SW480 (cell line): ENCODE measurements at regions not wholly inside any gene's neighbourhood (a gene's known extent, or its start where the extent isn't known, plus 50 kb on each side); places are given as distances from the start of the nearest gene placed in this dataset.
"Not testable (repeated sequence)": the region's sequence is repeated elsewhere in the genome, so short reads cannot be mapped to it uniquely, and the experiment has no call there.

Experiments
- DNase-seq: peaks from one replicate; pipeline ENCODE4 v3.0.0-alpha.2; 2016; ENCODE audit warnings: low spot score

DNA sequence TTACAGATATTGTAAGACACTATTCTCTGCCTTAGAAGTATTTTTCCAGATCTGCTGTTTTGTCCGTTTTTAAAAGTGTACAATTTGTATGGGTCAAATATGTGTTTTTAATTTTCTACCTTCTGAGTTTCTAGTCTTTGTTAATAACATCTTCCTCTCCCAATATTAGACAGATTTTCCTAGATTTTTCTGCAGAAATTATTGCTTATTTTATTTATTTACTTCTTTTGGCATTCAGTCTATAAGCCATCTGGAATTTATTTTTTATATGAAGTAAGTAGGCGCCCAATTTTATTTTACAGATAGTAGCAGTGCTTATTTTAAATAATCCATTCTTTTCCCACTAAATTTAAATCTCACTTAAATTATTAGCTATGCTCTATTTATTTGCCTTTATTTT, 103.1 kb upstream of the PLEKHG1 start:
- DNase-seq = no peak

DNA sequence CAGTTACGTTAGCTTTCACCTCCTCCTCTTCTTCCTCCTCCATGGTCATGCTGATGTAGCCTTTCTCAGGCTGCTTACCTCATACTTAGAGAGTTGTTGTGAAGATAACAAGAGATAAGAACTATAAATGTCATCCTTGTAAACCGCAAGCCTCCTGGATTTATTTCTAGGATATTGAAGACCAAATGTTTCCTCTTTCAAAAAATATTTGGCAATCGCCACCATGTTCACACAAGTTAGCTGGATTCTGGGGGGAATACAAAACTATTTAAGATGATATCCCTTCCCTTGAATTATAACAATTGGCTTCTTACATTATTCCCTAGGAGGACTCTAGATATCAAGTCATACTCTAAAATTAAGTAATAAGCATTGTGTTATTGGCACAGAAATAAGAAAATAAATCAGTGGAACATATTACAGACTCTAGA, 99.8 kb upstream of the PLEKHG1 start:
- no peak for DNase-seq

DNA sequence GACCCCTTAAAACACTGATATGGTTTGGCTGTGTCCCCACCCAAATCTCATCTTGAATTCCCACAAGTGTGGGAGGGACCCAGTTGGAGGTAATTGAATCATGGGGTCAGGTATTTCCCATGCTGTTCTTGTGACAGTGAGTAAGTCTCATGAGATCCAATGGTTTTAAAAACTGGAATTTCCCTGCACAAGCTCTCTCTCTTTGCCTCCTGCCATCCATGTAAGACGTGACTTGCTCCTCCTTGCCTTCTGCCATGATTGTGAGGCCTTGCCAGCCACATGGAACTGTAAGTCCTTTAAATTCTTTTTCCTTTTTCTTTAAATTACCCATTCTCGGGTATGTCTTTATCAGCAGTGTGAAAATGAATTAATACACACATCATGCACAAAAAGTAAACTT, 99.1 kb upstream of the PLEKHG1 start:
- not testable (repeated sequence) for DNase-seq

DNA sequence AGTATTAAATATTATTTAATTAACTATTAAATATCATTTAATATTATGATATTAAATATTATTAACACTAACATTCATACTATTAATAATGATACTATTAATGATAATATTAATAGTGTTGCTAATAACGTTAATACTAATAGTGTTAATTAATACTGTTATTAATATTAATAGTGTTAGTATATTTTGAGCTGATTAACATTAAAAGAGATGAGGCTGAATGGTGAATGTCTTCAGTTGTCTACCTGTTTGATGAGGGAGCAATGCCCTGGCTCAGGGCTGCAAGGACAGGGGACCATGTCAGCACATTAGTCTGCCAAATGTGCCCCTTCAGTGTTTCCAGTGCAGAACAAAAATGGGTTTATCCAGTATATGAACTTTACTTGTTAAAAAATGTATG, 96.6 kb upstream of the PLEKHG1 start:
- DNase-seq = no peak

DNA sequence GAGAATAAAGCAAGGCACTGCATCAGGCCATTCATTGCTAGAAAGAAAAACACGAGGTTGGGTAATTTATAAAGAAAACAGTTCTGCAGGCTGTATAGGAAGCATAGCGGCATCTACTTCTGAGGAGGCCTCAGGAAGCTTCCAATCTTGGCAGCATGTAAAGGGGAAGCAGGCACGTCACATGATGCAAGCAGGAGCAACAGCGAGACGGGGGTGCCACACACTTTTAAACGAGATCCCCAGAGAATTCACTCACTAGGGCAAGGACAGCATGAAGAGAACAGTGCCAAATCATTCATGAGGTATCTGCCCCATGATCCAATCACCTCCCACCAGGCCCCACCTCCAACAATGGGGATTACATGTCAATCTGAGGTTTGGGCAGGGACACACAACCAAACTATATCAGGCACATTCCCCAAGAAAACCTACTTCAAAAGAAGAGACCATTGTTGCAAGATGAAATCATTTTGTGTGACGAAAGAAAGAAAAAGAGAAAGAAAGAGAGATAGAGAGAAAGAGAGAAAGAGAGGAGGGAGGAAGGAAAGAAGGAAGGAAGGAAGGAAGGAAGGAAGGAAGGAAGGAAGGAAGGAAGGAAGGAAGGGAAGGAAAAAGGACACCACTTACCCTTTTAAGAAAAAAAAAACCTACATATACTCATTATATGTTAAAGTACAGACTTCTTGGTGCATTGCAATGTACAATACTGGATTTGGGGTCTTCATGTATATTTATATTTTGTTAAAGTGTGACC, 95.9 kb upstream of the PLEKHG1 start:
- no peak for DNase-seq

DNA sequence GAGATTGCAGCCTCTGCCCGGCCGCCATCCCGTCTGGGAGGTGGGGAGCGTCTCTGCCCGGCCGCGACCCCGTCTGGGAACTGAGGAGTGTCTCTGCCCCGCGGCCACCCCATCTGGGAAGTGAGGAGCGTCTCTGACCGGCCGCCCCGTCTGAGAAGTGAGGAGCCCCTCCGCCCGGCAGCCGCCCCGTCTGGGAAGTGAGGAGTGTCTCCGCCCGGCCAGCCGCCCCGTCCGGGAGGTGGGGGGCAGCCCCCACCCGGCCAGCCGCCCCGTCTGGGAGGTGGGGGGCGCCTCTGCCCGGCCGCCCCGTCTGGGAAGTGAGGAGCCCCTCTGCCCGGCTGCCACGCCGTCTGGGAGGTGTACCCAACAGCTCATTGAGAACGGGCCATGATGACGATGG, 92.3 kb upstream of the PLEKHG1 start:
- not testable (repeated sequence) for DNase-seq

DNA sequence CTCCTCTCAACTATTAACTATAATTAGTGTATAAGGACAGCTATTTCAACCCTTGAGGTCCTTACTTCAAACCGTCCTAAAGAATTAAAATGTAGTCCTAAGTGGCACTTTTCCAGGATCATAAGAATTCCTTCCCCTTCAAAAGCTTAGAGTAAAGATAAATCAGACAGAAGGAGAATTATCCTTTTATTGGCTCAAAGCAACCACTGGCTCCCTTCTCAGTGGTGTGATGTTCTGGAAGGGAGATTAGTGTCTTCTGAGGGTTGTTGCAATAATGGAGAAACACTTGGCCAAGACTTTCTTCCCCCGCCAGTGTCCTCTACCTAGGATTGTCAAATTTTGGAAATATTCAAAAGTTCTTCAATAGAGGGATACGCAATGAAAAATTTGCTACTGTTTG, 89.1 kb upstream of the PLEKHG1 start:
- no peak for DNase-seq

DNA sequence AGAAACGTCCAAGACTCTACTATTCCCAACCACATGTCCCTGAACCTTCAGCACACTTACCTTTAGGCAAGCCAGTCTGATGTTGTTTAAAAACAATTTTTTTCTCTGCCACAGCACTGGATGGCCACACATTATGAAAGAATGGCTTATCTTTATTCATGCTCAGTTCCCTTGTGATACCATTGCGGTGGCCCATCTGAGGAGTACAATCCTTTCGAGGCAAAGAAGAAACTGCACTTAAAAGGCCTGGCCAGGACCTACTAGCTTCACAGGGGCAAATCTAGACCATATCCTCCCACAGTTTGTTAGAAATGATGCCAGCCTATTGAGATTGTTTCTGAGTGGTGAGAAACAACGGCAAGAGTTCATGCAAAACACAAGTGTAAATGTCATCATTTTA, 88.4 kb upstream of the PLEKHG1 start:
- no peak for DNase-seq

DNA sequence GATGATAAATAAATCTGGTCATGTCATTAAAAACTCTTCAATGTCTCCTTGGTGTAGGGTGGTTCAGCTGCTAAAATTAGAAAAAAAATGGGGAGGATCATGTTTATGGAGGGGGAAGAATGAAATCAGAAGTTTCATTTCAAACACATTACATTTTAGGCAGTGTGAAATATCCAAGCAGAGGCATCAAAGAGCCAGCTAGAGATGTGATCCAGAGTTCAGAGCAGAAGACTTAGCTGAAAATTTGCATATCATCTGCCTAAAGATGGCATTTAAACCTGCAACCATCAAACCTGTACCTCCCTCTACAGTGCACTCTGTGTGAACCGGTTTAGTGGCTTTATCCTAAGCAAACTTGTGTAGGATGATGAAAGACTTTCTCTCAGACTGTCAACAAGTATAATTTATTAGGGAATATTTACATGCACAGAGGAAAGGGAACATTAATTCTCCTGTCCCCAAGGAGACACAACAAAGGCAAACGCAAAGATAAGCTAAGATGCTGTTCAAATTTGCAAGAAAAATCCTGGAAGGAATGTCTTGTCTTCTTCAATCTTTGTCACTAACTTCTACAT, 84.8 kb upstream of the PLEKHG1 start:
- DNase-seq = peak; percentile 33

DNA sequence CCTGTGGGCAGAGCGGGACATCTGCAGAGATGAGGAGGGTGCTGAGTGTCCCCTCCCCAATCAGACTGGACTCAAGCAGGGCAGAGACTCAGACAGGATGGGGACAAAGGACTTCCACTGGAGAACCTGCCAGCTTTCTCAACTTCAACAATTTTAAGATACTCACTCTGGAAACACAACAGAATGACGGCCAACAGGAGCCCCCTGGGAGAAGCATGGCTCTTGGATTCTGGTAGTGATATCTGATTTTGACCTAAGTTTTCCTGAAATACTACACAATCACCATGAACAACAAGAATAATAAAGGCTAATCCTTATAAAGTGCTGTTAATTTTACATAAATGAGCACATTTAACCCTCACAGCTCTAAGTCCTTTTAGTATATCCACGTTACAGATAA, 83.5 kb upstream of the PLEKHG1 start:
- no peak for DNase-seq

DNA sequence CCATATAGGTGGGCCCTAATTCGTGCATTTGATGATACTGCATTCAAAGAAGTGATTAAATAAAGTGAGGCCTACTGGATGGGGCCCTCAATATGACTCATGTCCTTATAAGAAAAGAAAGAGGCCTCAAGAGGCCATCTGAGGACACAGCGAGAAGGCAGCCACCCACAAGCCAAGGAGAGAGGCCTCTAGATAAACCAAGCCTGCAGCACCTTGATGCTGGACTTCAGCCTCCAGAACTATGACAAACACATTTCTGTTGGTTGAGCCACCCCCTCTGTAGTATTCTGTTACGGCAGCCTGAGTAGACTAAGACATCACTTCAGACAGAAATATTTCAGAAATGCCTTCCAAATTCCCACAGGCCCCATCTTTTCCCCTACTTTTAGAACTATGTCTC, 82.5 kb upstream of the PLEKHG1 start:
- no peak for DNase-seq

DNA sequence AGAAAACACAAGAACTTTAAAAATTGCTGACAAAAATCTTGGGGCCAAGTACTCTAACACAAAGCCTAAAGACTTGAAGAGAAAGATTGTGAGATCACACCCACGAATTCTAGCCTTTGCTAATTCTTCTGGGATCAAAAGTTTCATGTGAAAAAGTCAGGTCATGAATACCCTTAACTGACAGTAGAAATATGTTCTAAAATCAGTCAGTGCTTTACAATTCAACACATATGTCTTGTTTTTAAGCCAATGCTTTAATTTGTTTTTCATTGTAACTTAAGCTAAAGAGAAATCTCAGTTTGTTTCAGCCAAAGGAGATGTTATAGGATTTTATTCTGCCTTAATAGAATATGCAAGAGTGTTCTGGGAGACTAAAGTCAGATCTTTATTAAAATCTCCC, 78.2 kb upstream of the PLEKHG1 start:
- DNase-seq = no peak

DNA sequence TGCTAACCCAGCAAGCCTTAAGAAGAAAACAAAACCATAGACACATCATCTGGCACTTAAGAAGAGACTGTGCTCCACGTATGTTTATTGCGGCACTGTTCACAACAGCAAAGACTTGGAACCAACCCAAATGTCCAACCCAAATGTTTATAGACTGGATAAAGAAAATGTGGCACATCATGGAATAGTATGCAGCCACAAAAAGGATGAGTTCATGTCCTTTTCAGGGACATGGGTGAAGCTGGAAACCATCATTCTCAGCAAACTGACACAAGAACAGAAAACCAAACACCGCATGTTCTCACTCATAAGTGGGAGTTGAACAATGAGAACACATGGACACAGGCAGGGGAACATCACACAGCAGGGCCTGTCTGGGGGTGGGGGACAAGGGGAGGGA, 76.5 kb upstream of the PLEKHG1 start:
- DNase-seq = not testable (repeated sequence)

DNA sequence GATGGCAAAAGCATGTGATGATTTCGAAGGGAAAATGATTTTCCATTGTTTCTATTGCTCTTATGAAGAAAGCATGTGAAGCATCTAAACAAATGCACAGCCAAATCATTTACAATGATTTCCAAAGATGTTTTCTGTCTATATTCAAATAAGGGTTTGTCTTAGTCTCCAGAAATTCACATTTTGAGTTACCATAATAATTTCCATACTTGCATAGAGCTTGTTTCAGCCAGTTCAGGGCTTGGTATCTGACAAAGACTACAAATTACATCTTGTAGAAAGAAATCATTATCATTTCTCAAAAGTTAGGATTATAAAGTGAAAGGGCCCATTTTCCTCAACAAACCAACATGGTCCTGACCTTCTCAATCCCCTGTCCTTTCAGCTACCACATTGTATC, 74.4 kb upstream of the PLEKHG1 start:
- no peak for DNase-seq

DNA sequence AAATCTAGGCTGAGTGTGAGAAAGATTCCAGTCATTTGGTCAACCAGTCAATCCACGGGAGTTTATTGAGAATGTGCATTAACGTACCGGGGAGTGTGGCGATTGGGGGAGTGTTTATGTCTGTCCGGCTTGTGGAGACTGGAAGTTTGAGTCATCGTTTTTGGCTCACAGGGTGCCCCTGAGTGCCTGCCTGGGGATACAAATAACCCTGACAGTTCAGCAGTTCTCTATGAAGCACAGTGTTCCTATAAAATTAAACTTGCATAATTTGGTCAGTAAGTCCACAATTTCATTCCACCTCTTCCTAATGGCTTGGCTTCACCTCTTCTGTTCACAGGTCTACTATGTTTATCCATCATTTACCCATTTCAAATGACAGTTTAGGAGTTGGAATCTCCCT, 72.6 kb upstream of the PLEKHG1 start:
- no peak for DNase-seq

DNA sequence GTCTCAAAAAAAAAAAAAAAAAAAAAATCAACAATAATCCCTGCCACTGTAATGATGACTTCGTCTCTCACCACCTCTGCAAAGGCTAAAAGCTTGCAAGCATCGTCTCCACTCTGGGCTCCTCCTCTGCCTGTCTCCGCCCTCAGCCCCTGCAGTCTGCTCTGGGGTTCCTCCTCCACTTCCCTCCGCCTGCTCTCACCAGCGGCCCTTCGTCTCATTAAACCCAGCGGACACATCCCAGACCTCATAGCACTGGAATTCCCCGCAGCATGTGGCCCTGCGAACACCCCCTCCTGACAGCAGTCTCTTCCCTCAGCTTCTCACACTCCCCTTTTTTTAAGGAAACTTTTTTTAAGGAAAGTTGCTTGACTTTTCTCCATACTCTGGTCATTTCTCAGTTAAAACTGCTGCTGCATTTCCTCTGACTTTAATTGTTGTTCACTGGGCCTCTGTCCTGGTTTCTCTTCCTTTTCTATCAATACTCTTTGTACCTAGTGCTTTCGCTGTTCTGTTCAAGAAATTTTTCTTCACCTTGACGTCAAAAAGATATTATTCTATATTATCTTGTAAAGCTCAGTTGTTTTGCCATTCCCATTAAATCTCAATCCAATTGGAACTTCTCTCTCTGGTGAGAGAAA, 70.9 kb upstream of the PLEKHG1 start:
- no peak for DNase-seq

DNA sequence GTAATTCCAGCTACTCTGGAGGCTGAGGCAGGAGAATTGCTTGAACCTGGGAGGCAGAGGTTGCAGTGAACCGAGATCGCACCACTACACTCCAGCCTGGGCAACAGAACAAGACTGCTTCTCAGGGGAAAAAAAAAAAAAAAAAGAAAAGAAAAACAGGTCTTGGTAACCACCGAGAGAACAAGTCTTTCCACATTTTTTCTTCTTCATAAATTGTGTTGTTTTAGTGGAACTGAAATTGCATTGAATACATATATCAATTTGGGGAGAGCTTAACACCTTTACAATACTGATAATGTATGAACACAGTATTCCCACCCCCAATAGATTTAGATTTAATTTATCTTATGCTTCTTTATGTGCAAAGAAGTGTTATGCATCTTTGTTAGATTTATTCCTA, 70.0 kb upstream of the PLEKHG1 start:
- DNase-seq = no peak

DNA sequence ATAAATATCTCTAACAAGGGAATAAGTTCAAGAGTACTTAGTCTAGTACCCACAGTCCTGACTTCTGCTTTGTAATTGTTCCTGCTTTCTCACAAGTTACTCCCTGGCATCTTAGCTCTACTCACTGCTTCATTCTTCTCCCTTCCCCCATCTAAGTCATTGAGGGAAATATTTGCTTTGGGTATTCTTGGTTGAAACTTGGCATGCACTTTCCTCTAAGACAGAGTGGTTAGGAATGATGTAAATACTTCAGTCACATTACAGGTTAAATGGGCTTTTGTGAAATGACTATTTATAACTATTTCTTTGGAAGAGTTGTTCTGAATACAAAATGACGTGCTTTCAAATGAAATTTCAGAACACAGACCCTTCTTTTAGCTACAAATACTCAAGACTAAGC, 67.7 kb upstream of the PLEKHG1 start:
- no peak for DNase-seq

DNA sequence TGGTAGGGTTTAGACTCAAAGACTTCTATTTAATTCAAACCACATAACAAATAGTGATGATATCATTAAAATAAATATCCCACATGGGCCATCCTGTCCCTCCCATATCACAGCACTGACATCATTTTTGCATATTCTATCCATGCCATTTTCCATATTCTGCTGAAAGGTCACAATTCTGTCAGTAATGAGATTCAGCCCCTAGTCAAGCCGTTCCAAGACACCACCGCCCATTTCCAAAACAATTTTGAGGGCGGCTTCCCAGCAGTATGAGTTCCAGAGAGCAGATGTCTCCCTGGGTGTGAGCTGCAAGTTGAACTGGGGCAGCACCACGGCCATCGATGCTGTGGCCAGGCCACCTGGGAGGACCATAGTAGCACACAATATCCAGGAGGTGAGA, 65.1 kb upstream of the PLEKHG1 start:
- no peak for DNase-seq

DNA sequence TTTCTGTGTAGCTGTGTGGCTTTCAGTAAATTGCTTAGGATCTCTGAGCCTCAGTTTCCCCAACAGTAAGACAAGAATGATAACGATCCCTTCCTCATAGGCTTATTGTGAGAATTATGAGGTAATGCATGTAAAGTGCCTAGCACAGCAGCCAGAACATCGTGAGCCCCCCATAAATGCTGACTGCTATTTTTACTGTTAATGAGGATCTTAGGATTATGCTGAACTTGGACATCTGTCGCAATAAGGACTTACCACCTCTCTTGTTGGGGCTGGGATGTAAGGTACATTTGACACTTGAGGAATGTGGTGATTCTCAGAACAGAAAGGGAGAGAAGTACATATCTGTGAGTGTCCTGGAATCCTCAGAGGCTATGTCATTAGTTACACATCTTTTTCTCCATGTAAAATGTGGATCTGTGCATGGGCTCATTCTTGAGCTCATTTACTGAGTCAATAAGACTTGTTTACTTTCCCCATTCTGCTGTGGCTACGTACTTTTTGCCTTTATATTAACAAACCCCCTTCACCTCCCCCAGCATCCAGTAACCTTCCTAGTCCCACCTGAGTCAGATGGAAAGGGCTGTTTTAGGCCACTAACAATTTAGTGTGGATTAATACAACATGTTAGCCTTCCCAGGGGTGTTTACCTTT, 64.4 kb upstream of the PLEKHG1 start:
- no peak for DNase-seq

DNA sequence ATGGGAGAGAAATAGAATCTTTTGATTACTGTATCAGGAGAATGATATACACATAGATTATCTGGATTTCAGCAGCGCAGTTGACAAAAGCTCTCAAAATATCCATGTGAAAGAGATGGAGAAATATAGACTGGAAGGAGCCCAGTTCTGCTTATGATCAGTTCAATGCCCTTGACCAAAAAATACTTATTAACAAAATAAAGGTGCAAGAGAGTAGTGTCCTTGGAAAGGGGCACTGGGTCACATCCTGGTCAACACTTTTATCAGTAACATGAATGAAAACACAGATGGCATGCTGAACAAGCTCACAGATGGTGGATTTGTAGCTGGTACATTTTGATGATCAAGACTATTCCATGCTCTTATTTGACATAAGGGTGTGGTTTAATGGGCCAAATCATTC, 63.9 kb upstream of the PLEKHG1 start:
- DNase-seq = no peak

DNA sequence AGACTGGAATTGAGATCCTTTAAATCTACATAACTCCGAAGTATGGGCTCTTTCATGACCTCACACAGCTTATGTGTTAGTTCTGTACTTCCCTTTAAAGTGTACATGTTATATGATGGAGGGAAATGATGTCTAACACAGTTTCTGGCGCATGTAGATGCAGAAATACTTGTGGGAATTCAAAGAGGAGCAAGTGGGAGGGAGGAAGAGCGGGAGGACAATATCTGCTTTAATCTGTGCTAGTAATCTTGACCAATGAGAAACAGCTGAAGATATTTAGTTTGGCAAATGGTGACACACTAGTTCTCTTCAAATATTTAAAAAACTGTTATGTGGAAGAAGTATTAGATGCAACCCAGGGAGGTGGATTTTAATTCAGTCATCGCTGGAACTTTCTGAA, 62.9 kb upstream of the PLEKHG1 start:
- DNase-seq = no peak

DNA sequence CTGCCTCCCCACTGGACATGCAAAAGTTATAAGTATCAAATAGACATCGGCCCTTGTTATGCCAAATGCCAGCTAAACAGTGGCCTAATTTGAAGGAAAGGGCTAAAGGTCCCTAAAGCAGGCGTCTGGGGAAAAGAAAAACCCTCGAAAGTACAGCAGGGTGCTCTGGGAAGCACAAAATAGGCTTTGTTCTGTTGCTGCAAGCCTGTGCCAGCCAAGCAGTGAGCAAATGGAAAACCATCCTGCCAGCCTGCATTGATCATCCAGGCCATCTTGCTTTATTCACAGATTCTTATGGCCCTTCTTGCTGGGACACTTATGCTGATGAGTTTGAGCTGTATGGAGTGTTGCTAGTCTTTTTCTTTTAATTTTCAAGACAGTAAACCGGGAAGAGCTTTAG, 62.2 kb upstream of the PLEKHG1 start:
- DNase-seq = no peak
